ENCODE measurements at regions not wholly inside any gene's neighbourhood (a gene's known extent, or its start where the extent isn't known, plus 50 kb on each side); places are given as distances from the start of the nearest gene placed in this dataset.

DNA sequence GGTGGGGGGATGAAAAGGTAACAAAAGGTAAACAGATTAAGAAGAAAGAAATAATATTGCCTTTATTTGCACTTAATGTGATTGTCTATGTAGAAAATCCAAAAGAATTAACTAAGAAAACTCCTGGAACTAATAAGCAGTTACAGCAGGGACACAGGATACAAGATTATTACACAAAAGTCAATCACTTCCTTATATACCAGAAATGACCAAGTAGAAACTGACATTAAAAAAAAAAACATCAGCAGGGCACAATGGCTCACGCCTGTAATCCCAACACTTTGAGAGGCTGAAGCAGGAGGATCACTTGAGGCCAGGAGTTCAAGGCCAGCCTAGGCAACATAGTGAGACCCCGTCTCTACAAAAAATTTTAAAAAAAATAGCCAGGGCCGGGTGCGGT, 123.2 kb upstream of the RIPOR2 start:
- no peak for TF ChIP-seq POLR2A (IDR thresholded peaks at IDR 0.05)
- TF ChIP-seq, protein P1, sequence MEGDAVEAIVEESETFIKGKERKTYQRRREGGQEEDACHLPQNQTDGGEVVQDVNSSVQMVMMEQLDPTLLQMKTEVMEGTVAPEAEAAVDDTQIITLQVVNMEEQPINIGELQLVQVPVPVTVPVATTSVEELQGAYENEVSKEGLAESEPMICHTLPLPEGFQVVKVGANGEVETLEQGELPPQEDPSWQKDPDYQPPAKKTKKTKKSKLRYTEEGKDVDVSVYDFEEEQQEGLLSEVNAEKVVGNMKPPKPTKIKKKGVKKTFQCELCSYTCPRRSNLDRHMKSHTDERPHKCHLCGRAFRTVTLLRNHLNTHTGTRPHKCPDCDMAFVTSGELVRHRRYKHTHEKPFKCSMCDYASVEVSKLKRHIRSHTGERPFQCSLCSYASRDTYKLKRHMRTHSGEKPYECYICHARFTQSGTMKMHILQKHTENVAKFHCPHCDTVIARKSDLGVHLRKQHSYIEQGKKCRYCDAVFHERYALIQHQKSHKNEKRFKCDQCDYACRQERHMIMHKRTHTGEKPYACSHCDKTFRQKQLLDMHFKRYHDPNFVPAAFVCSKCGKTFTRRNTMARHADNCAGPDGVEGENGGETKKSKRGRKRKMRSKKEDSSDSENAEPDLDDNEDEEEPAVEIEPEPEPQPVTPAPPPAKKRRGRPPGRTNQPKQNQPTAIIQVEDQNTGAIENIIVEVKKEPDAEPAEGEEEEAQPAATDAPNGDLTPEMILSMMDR (IDR thresholded peaks at IDR 0.05): no peak
